GM21786 (cell line): ENCODE measurements at regions not wholly inside any gene's neighbourhood (a gene's known extent, or its start where the extent isn't known, plus 50 kb on each side); places are given as distances from the start of the nearest gene placed in this dataset.
"Not testable (repeated sequence)": the region's sequence is repeated elsewhere in the genome, so short reads cannot be mapped to it uniquely, and the experiment has no call there.

Experiments used
- ATAC-seq: cut with Tn5 transposase; IDR thresholded peaks from one replicate; pipeline ENCODE4 v1.9.1; 2021; ENCODE audit not compliant: unreplicated experiment

GRCh38 chr20:25865715-25866656, 169.3 kb upstream of the ZNF337 start:
- ATAC-seq, result no peak

- ATAC-seq, result not testable (repeated sequence)
Observed at GRCh38 chr20:25864963-25865714, 168.5 kb upstream of the ZNF337 start.

- ATAC-seq, result no peak
Observed at GRCh38 chr20:25864326-25864962, 167.8 kb upstream of the ZNF337 start.

- ATAC-seq, result no peak
Observed at GRCh38 chr20:25863536-25864325, 167.1 kb upstream of the ZNF337 start.

- ATAC-seq, result peak; percentile 43
Observed at GRCh38 chr20:25862967-25863530, 166.4 kb upstream of the ZNF337 start.

- ATAC-seq, result no peak
Observed at GRCh38 chr20:25860531-25861150, 164.0 kb upstream of the ZNF337 start.

GRCh38 chr20:25859649-25860530, 163.2 kb upstream of the ZNF337 start:
- ATAC-seq, result no peak

GRCh38 chr20:25858495-25859425, 162.1 kb upstream of the ZNF337 start:
- no peak for ATAC-seq

GRCh38 chr20:25857091-25857788, 160.6 kb upstream of the ZNF337 start:
- ATAC-seq, result not testable (repeated sequence)

GRCh38 chr20:25856256-25856884, 159.7 kb upstream of the ZNF337 start:
- no peak for ATAC-seq

GRCh38 chr20:25855451-25856156, 159.0 kb upstream of the ZNF337 start:
- not testable (repeated sequence) for ATAC-seq

GRCh38 chr20:25854666-25855065, 158.0 kb upstream of the ZNF337 start:
- ATAC-seq, result not testable (repeated sequence)

- peak; percentile 79 for ATAC-seq
Observed at GRCh38 chr20:25853718-25854388, 157.2 kb upstream of the ZNF337 start.

GRCh38 chr20:25852968-25853717, 156.5 kb upstream of the ZNF337 start:
- ATAC-seq, result peak; percentile 11

GRCh38 chr20:25850133-25850532, 153.5 kb upstream of the ZNF337 start:
- not testable (repeated sequence) for ATAC-seq
